IMR-90 (cell line): ENCODE measurements at regions not wholly inside any gene's neighbourhood (a gene's known extent, or its start where the extent isn't known, plus 50 kb on each side); places are given as distances from the start of the nearest gene placed in this dataset.

Experiments
- ATAC-seq: fragments of 200-7000 bp; cut with Tn5 transposase; 2 replicates; pipeline ENCODE4 v1.9.1; 2020; ENCODE audit warnings: low read depth, mild to moderate bottlenecking, moderate library complexity
- BruUV-seq: library from RNA; stranded (reverse); fragments of 400-500 nt; replicated peaks from 2 replicates; lab custom pipeline; 2021; lab: Mats Ljungman, UMichigan
- CTCF ChIA-PET: fragments of 300-600 bp; formaldehyde crosslinking; extraction: SDS; loops from one replicate; lab custom pipeline; 2021; ENCODE audit warnings: antibody characterized with exemption; lab: Yijun Ruan, JAX
- POLR2A ChIA-PET: fragments of 300-600 bp; sonication (Branson Sonifier 250); formaldehyde crosslinking; loops from one replicate; lab custom pipeline; 2022; ENCODE audit warnings: antibody characterized with exemption; ENCODE audit not compliant: unreplicated experiment; lab: Charles Lee
- DNase-seq: peaks from one replicate; pipeline ENCODE4 v3.0.0; 2013
- H2AFZ ChIP-seq: replicated peaks from 2 replicates; pipeline ENCODE3; 2013; ENCODE audit warnings: low read length, mild to moderate bottlenecking; ENCODE audit not compliant: poor library complexity
- H2AK5ac ChIP-seq: 2 replicates; pipeline ENCODE4 v1.6.1; 2013; ENCODE audit warnings: low read depth, low read length, inconsistent platforms
- H2AK9ac ChIP-seq: replicated peaks from 2 replicates; pipeline ENCODE3; 2013; ENCODE audit warnings: mild to moderate bottlenecking, low read depth, low read length, moderate library complexity; ENCODE audit not compliant: poor library complexity
- H2BK120ac ChIP-seq: 2 replicates; pipeline ENCODE4 v1.6.1; 2013; ENCODE audit warnings: low read depth, low read length, inconsistent platforms
- H2BK15ac ChIP-seq: 3 replicates; pipeline ENCODE4 v1.6.1; 2013; ENCODE audit warnings: low read depth, low read length, inconsistent platforms
- H2BK20ac ChIP-seq: 2 replicates; pipeline ENCODE4 v1.6.1; 2013; ENCODE audit warnings: low read depth, mild to moderate bottlenecking, inconsistent platforms, low read length, moderate library complexity
- H2BK5ac ChIP-seq: 2 replicates; pipeline ENCODE4 v1.6.1; 2013; ENCODE audit warnings: mild to moderate bottlenecking, low read depth, low read length, inconsistent platforms; ENCODE audit not compliant: poor library complexity, severe bottlenecking
- H3K14ac ChIP-seq: replicated peaks from 2 replicates; pipeline ENCODE4 v1.6.1; 2013; ENCODE audit warnings: low read depth, low read length, inconsistent platforms
- H3K18ac ChIP-seq: 2 replicates; pipeline ENCODE4 v1.6.1; 2013; ENCODE audit warnings: low read depth, low read length, control low read depth
- H3K23ac ChIP-seq: 2 replicates; pipeline ENCODE4 v1.6.1; 2013; ENCODE audit warnings: low read depth, low read length, inconsistent platforms
- H3K27ac ChIP-seq: 2 replicates; pipeline ENCODE4 v1.5.1; 2013; ENCODE audit warnings: mild to moderate bottlenecking, control low read depth, low read length; ENCODE audit not compliant: insufficient read depth
- H3K27me3 ChIP-seq: 2 replicates; pipeline ENCODE4 v1.6.1; 2013; ENCODE audit warnings: low read length; ENCODE audit not compliant: control insufficient read depth, insufficient read depth
- H3K36me3 ChIP-seq: 2 replicates; pipeline ENCODE4 v1.6.1; 2013; ENCODE audit warnings: low read length, mixed read lengths; ENCODE audit not compliant: control insufficient read depth, insufficient read depth
- H3K4ac ChIP-seq: 2 replicates; pipeline ENCODE4 v1.6.1; 2013; ENCODE audit warnings: low read depth, low read length, inconsistent platforms
- H3K4me1 ChIP-seq: 2 replicates; pipeline ENCODE4 v1.6.1; 2013; ENCODE audit warnings: low read length, mixed read lengths; ENCODE audit not compliant: control insufficient read depth, insufficient read depth
- H3K4me2 ChIP-seq: 2 replicates; pipeline ENCODE4 v1.6.1; 2013; ENCODE audit warnings: low read depth, mild to moderate bottlenecking, control low read depth, low read length, moderate library complexity
- H3K4me3 ChIP-seq: 2 replicates; pipeline ENCODE4 v1.5.1; 2013; ENCODE audit warnings: low read depth, mild to moderate bottlenecking, control low read depth, low read length, moderate library complexity; ENCODE audit not compliant: insufficient read depth
- H3K56ac ChIP-seq: 2 replicates; pipeline ENCODE4 v1.6.1; 2013; ENCODE audit warnings: low read length, inconsistent platforms; ENCODE audit not compliant: insufficient read depth; ENCODE audit errors: extremely low read depth
- H3K79me1 ChIP-seq, 2 experiments: 2 replicates each; pipeline ENCODE4 v1.6.1; 2013; ENCODE audit warnings: low read length in 2 of 2, inconsistent platforms in 1 of 2, low read depth in 1 of 2
- H3K9ac ChIP-seq: 2 replicates; pipeline ENCODE4 v1.6.1; 2013; ENCODE audit warnings: low read depth, low read length, control low read depth
- H3K9me1 ChIP-seq: 2 replicates; pipeline ENCODE4 v1.6.1; 2013; ENCODE audit warnings: low read length, inconsistent platforms; ENCODE audit not compliant: insufficient read depth
- H3K9me3 ChIP-seq: 2 replicates; pipeline ENCODE4 v1.6.1; 2013; ENCODE audit warnings: low read length; ENCODE audit not compliant: control insufficient read depth, insufficient read depth
- H4K20me1 ChIP-seq: 2 replicates; pipeline ENCODE4 v1.6.1; 2013; ENCODE audit warnings: low read length, inconsistent platforms; ENCODE audit not compliant: insufficient read depth
- H4K5ac ChIP-seq: 2 replicates; pipeline ENCODE4 v1.6.1; 2013; ENCODE audit warnings: mild to moderate bottlenecking, low read depth, low read length, control low read depth
- H4K8ac ChIP-seq, 2 experiments: 2 replicates each; pipeline ENCODE4 v1.6.1; 2013; ENCODE audit warnings: low read depth in 2 of 2, low read length in 2 of 2, control low read depth in 1 of 2, inconsistent platforms in 1 of 2
- H4K91ac ChIP-seq: 2 replicates; pipeline ENCODE4 v1.6.1; 2013; ENCODE audit warnings: low read depth, low read length, inconsistent platforms; ENCODE audit not compliant: insufficient read depth
- BHLHE40 ChIP-seq: fragments of 150-350 bp; IDR thresholded peaks from 2 replicates; pipeline ENCODE4 v1.6.1; 2016; ENCODE audit warnings: mild to moderate bottlenecking, low read depth, low read length
- CEBPB ChIP-seq: IDR thresholded peaks from 2 replicates; pipeline ENCODE4 v1.6.1; 2012; ENCODE audit warnings: low read depth, low read length, improper control_type of control experiment
- CHD1 ChIP-seq: IDR thresholded peaks from 2 replicates; pipeline ENCODE4 v1.6.1; 2012; ENCODE audit warnings: low read depth, low read length, improper control_type of control experiment
- CTCF ChIP-seq: conservative IDR thresholded peaks from 2 replicates; pipeline ENCODE4 v1.5.1; 2012; ENCODE audit warnings: mild to moderate bottlenecking, low read depth, low read length, improper control_type of control experiment
- FOS ChIP-seq: fragments of 150-350 bp; IDR thresholded peaks from 2 replicates; pipeline ENCODE4 v1.6.1; 2016; ENCODE audit warnings: low read depth, low read length
- MAZ ChIP-seq: IDR thresholded peaks from 2 replicates; pipeline ENCODE4 v1.6.1; 2012; ENCODE audit warnings: low read depth, mild to moderate bottlenecking, low read length, improper control_type of control experiment, moderate library complexity, borderline replicate concordance
- MXI1 ChIP-seq: IDR thresholded peaks from 2 replicates; pipeline ENCODE4 v1.6.1; 2012; ENCODE audit warnings: low read depth, mild to moderate bottlenecking, low read length, moderate library complexity, borderline replicate concordance
- NFE2L2 ChIP-seq: fragments of 150-350 bp; IDR thresholded peaks from 2 replicates; pipeline ENCODE4 v1.6.1; 2016; ENCODE audit warnings: low read depth, mild to moderate bottlenecking, low read length
- POLR2A ChIP-seq: IDR thresholded peaks from 2 replicates; pipeline ENCODE4 v1.6.1; 2012; ENCODE audit warnings: mild to moderate bottlenecking, low read depth, low read length
- RCOR1 ChIP-seq: IDR thresholded peaks from 2 replicates; pipeline ENCODE4 v1.6.1; 2012; ENCODE audit warnings: mild to moderate bottlenecking, low read length, improper control_type of control experiment; ENCODE audit not compliant: insufficient replicate concordance
- RFX5 ChIP-seq: IDR thresholded peaks from 2 replicates; pipeline ENCODE4 v1.8.0; 2012; ENCODE audit warnings: low read depth, mild to moderate bottlenecking, low read length, moderate library complexity
- SMC3 ChIP-seq: fragments of 150-350 bp; IDR thresholded peaks from 2 replicates; pipeline ENCODE4 v1.6.1; 2016; ENCODE audit warnings: low read depth, mild to moderate bottlenecking, antibody characterized with exemption, low read length, moderate library complexity
- dilution Hi-C: fragments of 300-500 bp; cut with HindIII; formaldehyde crosslinking; loops from one replicate; pipeline ENCODE4 v1.14.3; 2018; ENCODE audit warnings: low sequenced_read_pairs; ENCODE audit not compliant: unreplicated experiment
- in situ Hi-C: fragments of 300-500 bp; cut with MboI; formaldehyde crosslinking; loops from 3 replicates; pipeline ENCODE4 v1.14.3; 2019; ENCODE audit warnings: low sequenced_read_pairs, inconsistent platforms, mixed read lengths
- intact Hi-C: fragments of 100-400 bp; cut with micrococcal nuclease; formaldehyde crosslinking; loops from 2 replicates; pipeline ENCODE4 v1.10.0; 2022

- TF ChIP-seq POLR2A (no peak), CEBPB (no peak), MAZ (no peak), CTCF (no peak), BHLHE40 (no peak), RFX5 (no peak), FOS (no peak), CHD1 (no peak), SMC3 (no peak), RCOR1 (no peak), NFE2L2 (no peak), MXI1 (no peak)
- Histone ChIP-seq H3K27me3 (no peaks in the 10 kb centered on the region), H2BK20ac (no peak overlapping the region), H3K4ac (no peak overlapping the region), H4K5ac (no peak overlapping the region), H2AK9ac (no peak overlapping the region), H2AK5ac (no peak overlapping the region), H3K9ac (no peak overlapping the region), H3K9me1 (no peaks in the 10 kb centered on the region), H2BK15ac (no peak overlapping the region), H3K4me1 (no peaks in the 10 kb centered on the region), H3K23ac (no peak overlapping the region), H3K9me3 (no peaks in the 10 kb centered on the region), H3K56ac (no peak overlapping the region), H2AFZ (no peak overlapping the region), H3K4me2 (no peak overlapping the region), H3K4me3 (no peak overlapping the region), H3K27ac (no peak overlapping the region), H4K8ac (no peak overlapping the region), H3K79me1 (no peaks in the 10 kb centered on the region), H2BK5ac (no peak overlapping the region), H3K14ac (no peak overlapping the region), H4K20me1 (no peaks in the 10 kb centered on the region), H3K18ac (no peak overlapping the region), H3K36me3 (no peaks in the 10 kb centered on the region), H2BK120ac (no peak overlapping the region), H4K91ac (no peak overlapping the region)
- dilution Hi-C loops = no loop called here
- in situ Hi-C loops = no loop called here
- ChIA-PET POLR2A (no interaction called here), CTCF (no interaction called here)
- ATAC-seq (no peak), DNase-seq (no peak)
- BruUV-seq = no TSS peak
- intact Hi-C loops = no loop called here
Observed at GRCh38 chr3:178238179-178238578, 298.1 kb upstream of the KCNMB2 start.
